Upper lobe of right lung (tissue), 1 donor: ENCODE measurements at regions not wholly inside any gene's neighbourhood (a gene's known extent, or its start where the extent isn't known, plus 50 kb on each side); places are given as distances from the start of the nearest gene placed in this dataset.

ENCODE experiments used
- ATAC-seq: fragments of 200-7000 bp; cut with Tn5 transposase; one replicate; pipeline ENCODE4 v1.9.1; 2020; ENCODE audit warnings: mild to moderate bottlenecking, moderate library complexity
- DNase-seq: peaks from one replicate; pipeline ENCODE4 v3.0.0-alpha.2; 2020
- H3K27ac ChIP-seq: fragments of 200-600 bp; one replicate; pipeline ENCODE4 v1.8.0; 2022
- H3K27me3 ChIP-seq: fragments of 200-600 bp; one replicate; pipeline ENCODE4 v1.8.0; 2022; ENCODE audit warnings: mild to moderate bottlenecking
- H3K36me3 ChIP-seq: fragments of 200-600 bp; one replicate; pipeline ENCODE4 v1.8.0; 2022
- H3K4me1 ChIP-seq: fragments of 200-600 bp; one replicate; pipeline ENCODE4 v1.8.0; 2022
- H3K4me3 ChIP-seq: fragments of 200-600 bp; one replicate; pipeline ENCODE4 v1.8.0; 2022; ENCODE audit warnings: mild to moderate bottlenecking
- H3K9me3 ChIP-seq: fragments of 200-600 bp; one replicate; pipeline ENCODE4 v1.8.0; 2022
- intact Hi-C: fragments of 100-400 bp; cut with DNase I; formaldehyde crosslinking; loops from one replicate; pipeline ENCODE4 v1.11.0; 2022
- TF ChIP-seq, protein P1 (sequence below): fragments of 200-600 bp; IDR thresholded peaks from one replicate; pipeline ENCODE4 v1.8.0; 2022; ENCODE audit warnings: antibody characterized with exemption
- donor health status: DM: no; HTN: yes; CAD: no; lungs with severe emphysema.

GRCh38 chr13:34035676-34036325, 217.9 kb downstream of the RFC3 start:
- no peaks in the 10 kb centered on the region for H3K4me1 ChIP-seq
- TF ChIP-seq, protein P1, sequence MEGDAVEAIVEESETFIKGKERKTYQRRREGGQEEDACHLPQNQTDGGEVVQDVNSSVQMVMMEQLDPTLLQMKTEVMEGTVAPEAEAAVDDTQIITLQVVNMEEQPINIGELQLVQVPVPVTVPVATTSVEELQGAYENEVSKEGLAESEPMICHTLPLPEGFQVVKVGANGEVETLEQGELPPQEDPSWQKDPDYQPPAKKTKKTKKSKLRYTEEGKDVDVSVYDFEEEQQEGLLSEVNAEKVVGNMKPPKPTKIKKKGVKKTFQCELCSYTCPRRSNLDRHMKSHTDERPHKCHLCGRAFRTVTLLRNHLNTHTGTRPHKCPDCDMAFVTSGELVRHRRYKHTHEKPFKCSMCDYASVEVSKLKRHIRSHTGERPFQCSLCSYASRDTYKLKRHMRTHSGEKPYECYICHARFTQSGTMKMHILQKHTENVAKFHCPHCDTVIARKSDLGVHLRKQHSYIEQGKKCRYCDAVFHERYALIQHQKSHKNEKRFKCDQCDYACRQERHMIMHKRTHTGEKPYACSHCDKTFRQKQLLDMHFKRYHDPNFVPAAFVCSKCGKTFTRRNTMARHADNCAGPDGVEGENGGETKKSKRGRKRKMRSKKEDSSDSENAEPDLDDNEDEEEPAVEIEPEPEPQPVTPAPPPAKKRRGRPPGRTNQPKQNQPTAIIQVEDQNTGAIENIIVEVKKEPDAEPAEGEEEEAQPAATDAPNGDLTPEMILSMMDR, result no peak
- ATAC-seq (no peak), DNase-seq (no peak)
- intact Hi-C loops, result no loop called here
- H3K36me3 ChIP-seq, result no peaks in the 10 kb centered on the region
- H3K27me3 ChIP-seq, result no peaks in the 10 kb centered on the region
- H3K4me3 ChIP-seq, result no peak overlapping the region
- H3K27ac ChIP-seq, result no peak overlapping the region
- no peaks in the 10 kb centered on the region for H3K9me3 ChIP-seq

- intact Hi-C loops, result no loop called here
- Histone ChIP-seq H3K36me3 (no peaks in the 10 kb centered on the region), H3K27me3 (no peaks in the 10 kb centered on the region), H3K27ac (no peak overlapping the region), H3K4me3 (no peak overlapping the region), H3K4me1 (no peaks in the 10 kb centered on the region), H3K9me3 (no peaks in the 10 kb centered on the region)
- no peak for DNase-seq
- ATAC-seq, result no peak
- TF ChIP-seq, protein P1, result no peak
These were observed 219.9 kb downstream of the RFC3 start for GRCh38 chr13:34037636-34038540.

DNA sequence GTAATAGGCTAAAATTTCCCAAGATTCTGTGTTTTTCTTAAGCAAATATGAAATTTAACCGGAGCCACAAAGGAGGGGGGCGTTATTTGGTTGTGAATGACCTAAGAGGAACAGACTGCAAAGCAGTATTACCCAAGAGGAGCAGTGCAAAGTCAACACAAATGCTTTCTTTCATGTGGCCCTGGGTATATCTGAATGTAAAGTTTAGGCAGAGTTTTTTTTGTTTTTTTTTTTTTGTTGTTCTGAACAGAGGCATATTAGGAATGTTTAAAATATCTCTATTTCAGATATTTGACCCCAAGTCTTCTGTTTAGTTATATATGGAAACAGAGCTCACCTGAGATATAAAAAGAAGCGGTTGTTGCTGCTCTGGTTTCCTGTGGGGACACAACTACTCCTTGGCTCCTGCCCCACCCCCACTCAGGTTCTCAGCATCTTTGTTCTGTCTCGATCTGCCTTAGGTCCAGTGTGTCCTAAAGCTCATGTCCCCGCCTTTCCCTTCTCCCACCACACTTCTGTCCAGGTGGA, 220.7 kb downstream of the RFC3 start:
- intact Hi-C loops, result no loop called here
- no peaks in the 10 kb centered on the region for H3K36me3 ChIP-seq
- no peak for DNase-seq
- no peak for ATAC-seq
- no peaks in the 10 kb centered on the region for H3K27me3 ChIP-seq
- TF ChIP-seq, protein P1, result no peak
- no peaks in the 10 kb centered on the region for H3K9me3 ChIP-seq
- H3K27ac ChIP-seq, result no peak overlapping the region
- H3K4me3 ChIP-seq, result no peak overlapping the region
- no peaks in the 10 kb centered on the region for H3K4me1 ChIP-seq

DNA sequence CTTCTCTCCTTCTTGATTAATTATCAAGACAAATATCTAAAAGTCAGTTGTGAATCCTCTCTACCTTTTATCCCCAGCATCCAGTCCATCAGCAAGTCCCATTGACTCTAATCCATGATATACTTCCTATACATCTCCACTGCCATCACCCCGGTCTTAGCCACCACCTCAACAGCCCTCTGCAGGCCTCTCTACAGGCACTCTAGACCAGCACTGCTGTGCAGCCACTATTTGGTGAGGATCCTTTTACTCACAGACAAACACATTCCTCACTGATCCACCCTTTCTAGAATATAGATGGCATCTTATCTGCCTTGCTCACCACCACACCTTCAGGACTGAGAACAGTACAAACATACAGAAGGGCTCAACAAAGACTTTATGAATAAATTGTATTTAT, 221.7 kb downstream of the RFC3 start:
- ATAC-seq, result no peak
- TF ChIP-seq, protein P1, result no peak
- intact Hi-C loops, result no loop called here

DNA sequence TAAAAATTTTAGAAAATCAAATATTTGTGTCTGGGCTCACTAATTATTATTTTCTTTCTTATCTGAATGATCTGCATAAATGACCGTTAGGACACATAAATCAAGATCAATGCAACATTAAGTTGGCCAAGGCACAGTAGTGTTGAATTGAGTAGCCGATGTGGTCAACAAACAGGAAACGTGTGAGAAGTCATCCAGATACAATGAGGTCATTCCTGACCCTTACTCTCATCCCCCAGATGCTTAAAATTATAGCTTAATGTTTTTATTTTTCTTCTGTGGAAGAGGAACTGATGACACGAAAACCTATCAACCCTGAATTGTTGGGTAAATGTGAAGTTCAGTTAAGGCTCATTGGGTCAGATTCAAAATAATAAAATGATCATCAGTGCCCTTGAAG, 222.9 kb downstream of the RFC3 start:
- no peak for ATAC-seq

More for the DNA sequence above, 221.7 kb downstream of the RFC3 start:
- H3K36me3 ChIP-seq, result no peaks in the 10 kb centered on the region
- no peaks in the 10 kb centered on the region for H3K4me1 ChIP-seq
- no peaks in the 10 kb centered on the region for H3K9me3 ChIP-seq
- H3K4me3 ChIP-seq, result no peak overlapping the region
- no peak for DNase-seq
- no peak overlapping the region for H3K27ac ChIP-seq
- no peaks in the 10 kb centered on the region for H3K27me3 ChIP-seq

More for the DNA sequence above, 222.9 kb downstream of the RFC3 start:
- DNase-seq, result no peak
- H3K36me3 ChIP-seq, result no peaks in the 10 kb centered on the region
- H3K27ac ChIP-seq, result no peak overlapping the region
- TF ChIP-seq, protein P1, result no peak
- no peaks in the 10 kb centered on the region for H3K4me1 ChIP-seq
- intact Hi-C loops, result no loop called here
- no peaks in the 10 kb centered on the region for H3K9me3 ChIP-seq
- no peak overlapping the region for H3K4me3 ChIP-seq
- H3K27me3 ChIP-seq, result no peaks in the 10 kb centered on the region
